ENCODE measurements at regions not wholly inside any gene's neighbourhood (a gene's known extent, or its start where the extent isn't known, plus 50 kb on each side); places are given as distances from the start of the nearest gene placed in this dataset.

DNA sequence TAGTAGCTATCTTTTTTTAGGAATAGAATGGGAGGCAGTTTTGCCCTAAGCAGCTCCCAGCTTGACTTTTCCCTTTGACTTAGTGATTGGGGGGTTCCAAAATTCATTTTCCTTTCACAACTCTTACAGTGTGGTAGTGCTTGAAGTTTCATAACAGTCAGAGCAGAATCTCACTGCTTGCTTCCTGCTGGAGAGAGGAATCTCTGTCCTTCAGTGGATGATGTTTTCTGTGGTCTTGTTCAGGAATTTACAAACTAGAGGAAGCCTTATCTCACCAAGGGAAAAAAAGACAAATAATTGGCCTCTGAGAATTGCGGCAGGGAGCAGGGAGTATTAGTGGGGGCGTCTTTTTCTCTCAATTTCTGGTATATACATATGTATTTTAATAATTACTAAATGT, 326.6 kb upstream of the C2CD4B start:
- DNase-seq (ENCODE audit: low spot score): no peak
- H3K4me1 Mint-ChIP-seq (ENCODE audit: low read depth): no peaks in the 10 kb centered on the region
- no peaks in the 10 kb centered on the region for H3K36me3 Mint-ChIP-seq (ENCODE audit: low read depth)
- H3K9me3 Mint-ChIP-seq: no peaks in the 10 kb centered on the region
- H3K4me3 Mint-ChIP-seq: no peak overlapping the region
- no peaks in the 10 kb centered on the region for H3K27me3 Mint-ChIP-seq (ENCODE audit: low read depth)
- H3K27ac Mint-ChIP-seq: no peak overlapping the region

DNA sequence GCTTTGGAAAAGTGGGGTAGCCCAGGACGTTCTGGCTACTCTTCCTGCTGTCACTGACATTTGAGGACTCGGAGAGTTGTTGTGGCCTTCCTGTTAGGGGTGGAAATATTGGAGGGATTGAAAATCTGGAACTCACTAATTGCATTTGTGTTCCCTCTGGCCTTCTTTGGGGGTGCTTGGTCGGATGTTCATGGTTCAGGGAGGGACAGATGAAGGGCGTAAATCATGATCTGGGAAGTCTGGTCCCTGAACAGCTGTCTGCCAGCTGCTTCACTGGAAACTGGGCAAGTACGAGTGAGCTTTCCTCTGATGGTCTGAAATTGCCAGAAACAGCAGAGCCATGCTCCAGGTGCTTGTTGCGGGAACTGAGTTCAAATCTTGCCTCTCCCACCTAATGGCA, 327.8 kb upstream of the C2CD4B start:
- no peaks in the 10 kb centered on the region for H3K4me1 Mint-ChIP-seq (ENCODE audit: low read depth)
- no peaks in the 10 kb centered on the region for H3K27me3 Mint-ChIP-seq (ENCODE audit: low read depth)
- H3K4me3 Mint-ChIP-seq: no peak overlapping the region
- no peak overlapping the region for H3K27ac Mint-ChIP-seq
- no peaks in the 10 kb centered on the region for H3K9me3 Mint-ChIP-seq
- DNase-seq (ENCODE audit: low spot score): no peak
- no peaks in the 10 kb centered on the region for H3K36me3 Mint-ChIP-seq (ENCODE audit: low read depth)

DNA sequence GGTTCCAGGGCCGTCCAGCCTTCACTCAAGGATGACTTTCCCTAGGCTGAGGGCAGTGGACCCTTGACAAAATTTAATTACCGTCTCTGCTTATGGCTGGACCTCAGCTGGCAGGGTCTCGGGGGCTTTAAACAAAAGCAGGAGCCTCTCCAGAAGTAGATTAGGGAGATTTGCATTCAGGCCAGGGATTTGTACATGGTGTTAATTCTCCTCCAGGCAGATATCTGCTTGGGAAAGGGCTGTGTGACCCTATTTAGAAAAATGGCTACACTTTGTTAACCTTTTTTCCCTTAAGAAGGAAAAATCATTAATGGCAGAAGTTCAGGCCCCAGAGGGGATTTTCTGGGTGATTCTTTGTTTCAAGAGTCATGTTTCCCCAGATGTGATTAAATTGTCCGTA, 329.1 kb upstream of the C2CD4B start:
- Mint-ChIP-seq H3K4me3 (no peak overlapping the region), H3K9me3 (no peaks in the 10 kb centered on the region), H3K27me3 (ENCODE audit: low read depth) (no peaks in the 10 kb centered on the region), H3K27ac (no peak overlapping the region), H3K36me3 (ENCODE audit: low read depth) (no peaks in the 10 kb centered on the region), H3K4me1 (ENCODE audit: low read depth) (no peaks in the 10 kb centered on the region)
- DNase-seq (ENCODE audit: low spot score): no peak

DNA sequence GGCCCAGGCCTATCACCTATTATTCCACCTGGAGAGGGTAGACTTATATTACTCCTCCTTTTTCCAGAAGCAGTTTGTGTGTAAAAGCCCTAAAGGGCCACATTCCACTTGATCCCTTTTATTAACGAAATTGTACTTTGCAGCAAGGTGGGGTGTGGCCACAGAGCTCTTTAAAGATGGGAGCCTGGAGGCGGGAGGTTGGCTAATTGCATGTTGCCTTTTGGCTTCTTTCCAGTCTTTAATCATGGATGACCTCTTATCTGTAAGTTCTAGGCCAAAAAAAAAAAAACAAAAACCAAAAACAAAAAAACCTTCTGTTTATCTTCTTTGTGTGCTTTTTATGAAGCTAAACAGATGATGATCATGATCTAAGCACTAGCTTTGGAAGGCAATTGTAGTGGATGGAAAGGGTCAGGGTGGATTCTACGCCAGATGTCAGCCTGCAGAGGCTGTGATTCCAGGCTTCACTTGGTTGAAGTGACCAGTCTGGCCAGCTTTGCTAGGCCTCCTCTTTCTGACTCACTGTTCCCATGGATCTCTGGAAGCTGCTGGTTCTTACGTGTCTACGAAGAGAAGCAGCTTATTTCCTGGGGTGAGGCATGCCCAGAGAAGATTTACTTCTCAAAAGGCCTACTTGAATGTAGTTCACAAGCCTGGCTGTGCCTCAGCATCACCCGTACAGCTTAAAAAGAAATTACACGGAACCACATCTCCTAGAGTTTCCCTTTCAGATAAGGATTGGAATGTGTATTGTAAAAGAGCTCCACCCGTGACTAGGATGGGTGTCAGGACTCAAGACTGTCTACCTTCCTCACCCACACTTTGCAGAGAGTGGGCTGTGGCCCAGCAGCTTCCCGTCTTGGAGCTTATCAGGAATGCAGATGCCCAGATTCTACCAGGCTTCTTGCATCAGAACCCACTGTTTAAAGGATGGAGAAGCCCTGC, 330.9 kb upstream of the C2CD4B start:
- H3K4me1 Mint-ChIP-seq (ENCODE audit: low read depth): no peaks in the 10 kb centered on the region

DNA sequence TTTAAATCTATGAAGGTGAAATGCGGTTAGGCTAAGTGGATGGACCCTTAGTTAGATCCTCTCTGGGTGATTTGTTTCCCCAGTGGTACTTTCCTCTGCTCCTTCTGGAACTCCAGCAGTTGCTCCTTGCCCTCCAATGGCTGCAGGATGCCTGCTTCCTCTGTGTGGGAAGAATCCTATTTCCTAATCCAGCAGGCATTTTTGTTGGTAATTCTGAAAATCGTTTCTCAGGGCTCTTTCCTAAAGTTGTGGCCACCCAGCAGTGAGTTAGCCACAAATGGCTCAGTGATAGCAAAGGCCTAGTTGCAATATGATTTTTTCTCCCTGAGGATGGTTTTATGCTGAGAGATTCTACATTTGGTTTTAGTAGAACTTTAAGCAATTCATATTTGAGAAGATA, 332.3 kb upstream of the C2CD4B start:
- Mint-ChIP-seq H3K27ac (no peak overlapping the region), H3K36me3 (ENCODE audit: low read depth) (no peaks in the 10 kb centered on the region), H3K4me1 (ENCODE audit: low read depth) (no peaks in the 10 kb centered on the region), H3K4me3 (no peak overlapping the region), H3K27me3 (ENCODE audit: low read depth) (no peaks in the 10 kb centered on the region), H3K9me3 (no peaks in the 10 kb centered on the region)
- DNase-seq (ENCODE audit: low spot score): no peak

More for the DNA sequence above, 330.9 kb upstream of the C2CD4B start:
- H3K4me3 Mint-ChIP-seq: no peak overlapping the region
- DNase-seq (ENCODE audit: low spot score): no peak
- H3K36me3 Mint-ChIP-seq (ENCODE audit: low read depth): no peaks in the 10 kb centered on the region
- no peaks in the 10 kb centered on the region for H3K27me3 Mint-ChIP-seq (ENCODE audit: low read depth)
- no peak overlapping the region for H3K27ac Mint-ChIP-seq
- no peaks in the 10 kb centered on the region for H3K9me3 Mint-ChIP-seq

DNA sequence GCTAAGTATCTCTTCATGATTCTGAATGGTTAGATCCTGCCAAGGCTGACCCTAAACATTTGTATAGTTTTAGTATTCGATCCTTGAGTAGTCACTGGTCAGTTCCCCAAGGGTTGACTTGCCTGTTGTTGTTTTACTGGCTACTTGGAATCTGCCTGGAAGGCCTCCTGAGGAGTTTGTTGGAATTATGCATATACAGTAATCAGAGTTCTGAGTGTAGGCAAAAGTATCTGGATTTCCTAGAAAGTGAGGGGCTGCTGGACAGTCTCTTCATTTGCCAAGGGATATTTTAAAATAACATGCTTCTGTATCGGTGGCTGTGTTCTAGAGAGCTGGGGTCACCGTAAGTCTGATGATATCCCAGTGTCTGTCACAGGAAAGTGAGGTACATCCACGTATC, 333.2 kb upstream of the C2CD4B start:
- Mint-ChIP-seq H3K36me3 (ENCODE audit: low read depth) (no peaks in the 10 kb centered on the region), H3K27me3 (ENCODE audit: low read depth) (no peaks in the 10 kb centered on the region), H3K27ac (no peak overlapping the region), H3K9me3 (no peaks in the 10 kb centered on the region), H3K4me3 (no peak overlapping the region), H3K4me1 (ENCODE audit: low read depth) (no peaks in the 10 kb centered on the region)
- no peak for DNase-seq (ENCODE audit: low spot score)

DNA sequence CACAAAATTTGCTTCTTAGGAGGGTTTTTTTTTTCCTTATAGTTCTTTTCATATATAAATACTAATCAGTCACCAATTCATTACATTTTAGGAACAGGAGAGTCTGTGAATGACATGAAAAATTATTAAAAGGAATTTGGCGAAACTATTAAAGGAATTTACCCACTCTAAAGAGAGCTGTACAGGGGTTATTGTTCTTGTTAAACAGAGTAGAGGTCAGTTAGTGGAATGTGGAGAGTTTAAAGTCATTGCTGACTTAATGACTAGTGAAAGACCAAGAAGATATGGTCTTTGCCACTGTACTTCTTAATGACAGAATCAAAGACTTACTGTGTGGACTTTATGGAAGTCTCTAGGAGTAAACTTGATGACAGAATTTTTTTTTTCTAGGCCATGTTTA, 333.6 kb upstream of the C2CD4B start:
- Mint-ChIP-seq H3K4me3 (no peak overlapping the region), H3K9me3 (no peaks in the 10 kb centered on the region), H3K27ac (no peak overlapping the region), H3K4me1 (ENCODE audit: low read depth) (no peaks in the 10 kb centered on the region), H3K36me3 (ENCODE audit: low read depth) (no peaks in the 10 kb centered on the region), H3K27me3 (ENCODE audit: low read depth) (no peaks in the 10 kb centered on the region)
- DNase-seq (ENCODE audit: low spot score): no peak

DNA sequence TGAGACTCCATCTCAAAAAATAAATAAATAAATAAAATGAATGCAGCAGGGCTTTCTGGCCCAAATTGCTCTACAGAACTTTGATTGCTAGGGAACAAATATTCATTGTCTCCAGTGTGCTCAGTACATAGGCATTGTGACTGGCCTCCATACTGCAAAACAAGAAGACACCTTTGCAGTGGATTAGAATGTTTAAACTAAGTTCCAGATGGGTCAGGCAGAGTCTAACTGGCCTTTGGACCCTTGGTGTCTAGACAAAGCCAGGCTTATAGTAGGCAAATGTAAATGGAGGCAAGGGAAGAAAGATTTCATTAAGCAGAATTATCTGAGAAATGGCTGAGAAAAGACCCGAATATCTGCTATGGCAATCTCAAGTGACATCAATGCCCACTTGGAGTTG, 335.2 kb upstream of the C2CD4B start:
- Mint-ChIP-seq H3K27ac (no peak overlapping the region), H3K27me3 (ENCODE audit: low read depth) (no peaks in the 10 kb centered on the region), H3K9me3 (no peaks in the 10 kb centered on the region), H3K36me3 (ENCODE audit: low read depth) (no peaks in the 10 kb centered on the region), H3K4me1 (ENCODE audit: low read depth) (no peaks in the 10 kb centered on the region), H3K4me3 (no peak overlapping the region)
- DNase-seq (ENCODE audit: low spot score): no peak

DNA sequence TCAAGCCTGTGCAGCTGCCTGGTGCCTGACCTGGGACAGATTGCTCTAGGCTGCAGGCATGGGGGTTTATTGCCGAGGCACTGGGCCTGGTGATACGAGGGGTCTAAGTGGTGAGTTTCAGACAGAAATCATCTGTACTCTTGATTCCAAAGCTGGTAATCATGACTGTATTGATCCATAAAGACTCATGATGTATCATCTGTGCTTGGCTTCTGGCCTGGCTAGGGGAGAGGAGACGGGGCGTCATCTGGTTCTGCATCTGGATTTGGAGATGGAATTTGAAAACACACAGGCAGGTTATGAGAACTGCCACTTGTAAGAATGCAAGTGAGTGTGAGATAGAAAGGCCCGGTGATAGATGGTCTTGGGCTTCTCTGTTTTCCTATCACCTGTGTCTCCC, 337.4 kb upstream of the C2CD4B start:
- no peaks in the 10 kb centered on the region for H3K4me1 Mint-ChIP-seq (ENCODE audit: low read depth)
- no peaks in the 10 kb centered on the region for H3K27me3 Mint-ChIP-seq (ENCODE audit: low read depth)
- no peaks in the 10 kb centered on the region for H3K9me3 Mint-ChIP-seq
- H3K36me3 Mint-ChIP-seq (ENCODE audit: low read depth): no peaks in the 10 kb centered on the region
- H3K4me3 Mint-ChIP-seq: no peak overlapping the region
- no peak overlapping the region for H3K27ac Mint-ChIP-seq
- no peak for DNase-seq (ENCODE audit: low spot score)

DNA sequence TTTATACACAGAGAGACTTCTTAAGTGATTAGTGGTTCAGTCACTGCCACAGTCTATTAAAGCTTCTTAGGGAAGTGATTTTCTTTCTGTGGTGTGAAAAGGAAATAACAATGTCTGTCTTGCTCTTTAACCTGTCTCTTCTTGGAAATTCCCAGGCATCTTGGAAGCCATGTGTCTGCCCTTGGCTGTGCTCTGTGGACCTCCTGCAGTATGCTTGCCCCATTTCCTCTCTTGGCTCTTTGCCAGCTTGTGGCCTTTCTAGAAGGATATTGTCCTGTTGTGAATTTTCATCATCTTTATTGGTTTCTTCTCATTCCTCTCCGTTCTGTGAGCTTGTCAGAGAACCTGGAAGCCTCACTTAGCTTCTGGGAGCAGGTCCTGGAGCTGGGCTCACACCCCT, 338.4 kb upstream of the C2CD4B start:
- no peak overlapping the region for H3K27ac Mint-ChIP-seq
- no peak for DNase-seq (ENCODE audit: low spot score)
- no peak overlapping the region for H3K4me3 Mint-ChIP-seq
- H3K4me1 Mint-ChIP-seq (ENCODE audit: low read depth): no peaks in the 10 kb centered on the region
- H3K27me3 Mint-ChIP-seq (ENCODE audit: low read depth): no peaks in the 10 kb centered on the region
- H3K36me3 Mint-ChIP-seq (ENCODE audit: low read depth): no peaks in the 10 kb centered on the region
- H3K9me3 Mint-ChIP-seq: no peaks in the 10 kb centered on the region

DNA sequence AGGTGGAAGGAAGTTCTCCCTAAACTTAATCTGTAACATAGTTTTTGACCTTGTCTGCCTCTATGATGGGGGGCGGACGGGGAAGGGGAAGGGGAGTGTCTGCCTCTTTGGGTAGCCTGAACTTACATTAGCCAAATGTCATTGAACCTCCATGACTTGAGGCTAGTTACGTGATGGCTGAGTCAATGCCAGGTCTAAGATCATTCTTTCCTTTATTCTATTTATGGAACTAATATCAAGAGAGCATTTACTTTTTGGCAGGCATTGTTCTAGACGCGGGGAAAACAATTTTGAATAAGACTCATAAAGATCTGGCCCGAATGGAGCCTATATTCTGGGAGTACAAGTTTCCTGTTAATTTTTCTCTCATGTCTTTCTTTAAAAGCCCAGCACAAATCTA, 340.7 kb upstream of the C2CD4B start:
- Mint-ChIP-seq H3K36me3 (ENCODE audit: low read depth) (no peaks in the 10 kb centered on the region), H3K27ac (no peak overlapping the region), H3K4me3 (no peak overlapping the region), H3K9me3 (no peaks in the 10 kb centered on the region), H3K4me1 (ENCODE audit: low read depth) (no peaks in the 10 kb centered on the region), H3K27me3 (ENCODE audit: low read depth) (no peaks in the 10 kb centered on the region)
- no peak for DNase-seq (ENCODE audit: low spot score)

DNA sequence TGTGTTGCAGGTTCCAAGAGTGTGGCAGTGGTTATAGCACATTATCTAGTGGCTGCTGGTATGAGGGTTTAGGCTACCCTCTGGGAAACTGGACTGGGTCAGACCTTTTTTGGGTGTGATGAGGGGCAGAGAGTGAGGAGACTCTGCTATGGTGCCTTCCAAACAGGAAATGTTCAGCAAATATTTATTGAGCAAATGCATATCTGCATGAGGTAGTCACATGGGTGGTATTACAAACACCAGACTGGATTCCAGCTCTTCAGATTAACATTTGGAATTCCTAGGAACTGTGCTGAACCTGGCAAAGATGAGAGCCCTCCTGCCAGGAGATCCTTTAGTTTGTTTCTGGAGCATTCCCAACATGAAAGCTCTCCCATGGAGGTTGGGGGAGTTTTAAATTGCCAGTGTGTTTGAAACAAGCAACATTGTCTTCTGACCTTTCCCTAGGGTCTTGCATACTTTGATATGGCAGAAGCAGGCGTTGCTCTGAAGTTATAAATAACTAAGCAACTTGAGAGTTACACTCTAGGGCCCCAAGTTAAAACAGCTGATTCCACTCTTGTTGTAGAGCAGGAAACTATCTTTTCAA, 341.2 kb upstream of the C2CD4B start:
- Mint-ChIP-seq H3K36me3 (ENCODE audit: low read depth) (no peaks in the 10 kb centered on the region), H3K27ac (no peak overlapping the region), H3K27me3 (ENCODE audit: low read depth) (no peaks in the 10 kb centered on the region), H3K9me3 (no peaks in the 10 kb centered on the region), H3K4me1 (ENCODE audit: low read depth) (no peaks in the 10 kb centered on the region), H3K4me3 (no peak overlapping the region)
- DNase-seq (ENCODE audit: low spot score): no peak

DNA sequence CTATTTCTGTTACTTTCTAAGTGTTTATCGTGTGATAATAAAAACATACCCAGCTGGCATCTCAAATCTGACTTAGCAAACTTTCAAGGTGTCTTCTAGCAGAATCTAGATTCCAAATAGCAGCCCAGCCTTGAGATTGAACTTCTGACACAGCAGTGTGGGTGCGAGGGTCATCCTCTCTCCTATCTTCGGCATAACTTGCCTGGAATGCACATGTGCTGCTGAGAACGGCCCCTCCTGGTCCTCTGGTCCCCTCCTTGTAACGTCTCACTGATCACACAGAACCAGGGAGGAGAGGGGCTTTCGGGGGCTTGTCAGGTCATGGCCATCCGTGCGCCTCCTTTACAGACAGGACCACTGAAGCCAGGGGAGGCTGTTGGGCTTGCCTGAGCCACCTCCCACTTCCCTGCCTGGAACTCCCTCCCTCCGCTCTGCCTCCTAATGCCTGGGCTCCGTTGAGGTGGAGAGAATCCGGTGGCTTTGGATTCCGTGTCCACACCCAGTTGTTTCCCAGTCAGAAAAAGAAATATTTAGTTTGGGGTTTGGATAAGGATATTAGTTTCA, 344.4 kb upstream of the C2CD4B start:
- Mint-ChIP-seq H3K27me3 (ENCODE audit: low read depth) (peaks cover 6% of the 10 kb centered on the region), H3K36me3 (ENCODE audit: low read depth) (no peaks in the 10 kb centered on the region), H3K27ac (no peak overlapping the region), H3K4me1 (ENCODE audit: low read depth) (no peaks in the 10 kb centered on the region), H3K4me3 (no peak overlapping the region), H3K9me3 (no peaks in the 10 kb centered on the region)
- DNase-seq (ENCODE audit: low spot score): no peak

DNA sequence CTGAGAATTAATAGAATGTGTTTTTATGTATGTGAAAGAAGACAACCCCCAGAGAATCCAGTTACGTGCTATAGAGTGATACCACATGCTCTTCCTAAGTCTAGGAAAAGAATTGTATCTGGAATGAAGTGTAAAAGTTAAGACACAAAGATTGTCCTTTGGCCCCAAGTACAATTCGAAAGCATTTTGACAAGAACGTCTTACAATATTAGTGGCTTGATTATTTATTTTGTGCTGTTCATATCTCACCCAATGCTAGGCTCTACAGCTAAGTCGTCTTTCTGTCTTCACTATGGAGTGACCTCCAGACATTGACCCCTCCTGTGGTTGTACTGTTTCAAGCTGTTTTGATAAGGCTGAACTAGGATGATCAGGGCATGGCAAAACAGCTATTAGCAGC, 345.7 kb upstream of the C2CD4B start:
- peaks cover 11% of the 10 kb centered on the region for H3K27me3 Mint-ChIP-seq (ENCODE audit: low read depth)
- no peaks in the 10 kb centered on the region for H3K9me3 Mint-ChIP-seq
- H3K4me3 Mint-ChIP-seq: no peak overlapping the region
- H3K4me1 Mint-ChIP-seq (ENCODE audit: low read depth): no peaks in the 10 kb centered on the region
- H3K36me3 Mint-ChIP-seq (ENCODE audit: low read depth): no peaks in the 10 kb centered on the region
- no peak overlapping the region for H3K27ac Mint-ChIP-seq
- DNase-seq (ENCODE audit: low spot score): no peak
